GM23338 (cell line): ENCODE measurements at regions not wholly inside any gene's neighbourhood (a gene's known extent, or its start where the extent isn't known, plus 50 kb on each side); places are given as distances from the start of the nearest gene placed in this dataset.

ENCODE experiments used
- ATAC-seq: fragments of 200-7000 bp; cut with Tn5 transposase; 3 replicates; pipeline ENCODE4 v1.9.1; 2020
- DNase-seq: peaks from one replicate; pipeline ENCODE4 v3.0.0-alpha.2; 2015; ENCODE audit warnings: low spot score
- H2AFZ ChIP-seq: fragments of 200-600 bp; sonication (generic); 2 replicates; pipeline ENCODE4 v1.8.0; 2016; ENCODE audit warnings: antibody characterized with exemption, mild to moderate bottlenecking, moderate library complexity
- H3F3A ChIP-seq: fragments of 200-600 bp; sonication (generic); replicated peaks from 2 replicates; pipeline ENCODE4 v1.8.0; 2017; ENCODE audit warnings: antibody characterized with exemption, mixed run types, low read depth
- H3K27ac ChIP-seq: fragments of 200-600 bp; sonication (generic); 2 replicates; pipeline ENCODE4 v1.6.1; 2016; ENCODE audit warnings: low read depth
- H3K27me3 ChIP-seq: fragments of 200-600 bp; sonication (generic); 2 replicates; pipeline ENCODE4 v1.8.0; 2016; ENCODE audit warnings: mild to moderate bottlenecking, mixed run types, moderate library complexity; ENCODE audit not compliant: insufficient read depth
- H3K36me3 ChIP-seq: fragments of 200-600 bp; sonication (generic); 2 replicates; pipeline ENCODE4 v1.8.0; 2016; ENCODE audit warnings: mild to moderate bottlenecking; ENCODE audit not compliant: insufficient read depth
- H3K4me1 ChIP-seq: fragments of 200-600 bp; sonication (generic); 2 replicates; pipeline ENCODE4 v1.8.0; 2016; ENCODE audit warnings: mild to moderate bottlenecking, moderate library complexity; ENCODE audit not compliant: insufficient read depth
- H3K4me2 ChIP-seq: fragments of 200-600 bp; sonication (generic); 2 replicates; pipeline ENCODE4 v1.7.1; 2017; ENCODE audit warnings: mixed run types
- H3K4me3 ChIP-seq: fragments of 200-600 bp; sonication (generic); 2 replicates; pipeline ENCODE4 v1.6.1; 2016; ENCODE audit warnings: mixed run types
- H3K79me2 ChIP-seq: fragments of 200-600 bp; sonication (generic); replicated peaks from 2 replicates; pipeline ENCODE4 v1.8.0; 2017; ENCODE audit warnings: mild to moderate bottlenecking; ENCODE audit not compliant: insufficient read depth
- H3K9me2 ChIP-seq: fragments of 200-600 bp; sonication (generic); 2 replicates; pipeline ENCODE4 v1.8.0; 2017; ENCODE audit not compliant: insufficient read depth
- H4K20me1 ChIP-seq: fragments of 200-600 bp; sonication (generic); replicated peaks from 2 replicates; pipeline ENCODE4 v1.8.0; 2017; ENCODE audit warnings: mild to moderate bottlenecking; ENCODE audit not compliant: insufficient read depth
- H3K27ac Mint-ChIP-seq: 2 replicates; pipeline ENCODE4 v1.8.0; 2020; ENCODE audit warnings: inconsistent platforms, mild to moderate bottlenecking, moderate library complexity, mixed read lengths
- H3K27me3 Mint-ChIP-seq: 3 replicates; pipeline ENCODE4 v1.8.0; 2022; ENCODE audit warnings: low read depth, mild to moderate bottlenecking, moderate library complexity, mixed read lengths, inconsistent platforms; ENCODE audit not compliant: insufficient read depth, poor library complexity
- H3K36me3 Mint-ChIP-seq: 3 replicates; pipeline ENCODE4 v1.8.0; 2021; ENCODE audit warnings: low read depth, mild to moderate bottlenecking, inconsistent platforms, moderate library complexity, mixed read lengths
- H3K4me1 Mint-ChIP-seq: 3 replicates; pipeline ENCODE4 v1.8.0; 2020; ENCODE audit warnings: mild to moderate bottlenecking, inconsistent platforms, mixed read lengths
- H3K4me3 Mint-ChIP-seq: 3 replicates; pipeline ENCODE4 v1.8.0; 2021; ENCODE audit warnings: moderate library complexity, mild to moderate bottlenecking, inconsistent platforms, mixed read lengths
- H3K9me3 Mint-ChIP-seq: 3 replicates; pipeline ENCODE4 v1.8.0; 2020; ENCODE audit warnings: moderate library complexity, mild to moderate bottlenecking, inconsistent platforms, mixed read lengths
- CREB1 ChIP-seq: fragments of 250-450 bp; sonication (Bioruptor Pico); IDR thresholded peaks from 2 replicates; pipeline ENCODE4 v1.5.0; 2020; ENCODE audit warnings: low read depth, mild to moderate bottlenecking, moderate library complexity
- ETS1 ChIP-seq: IDR thresholded peaks from 2 replicates; pipeline ENCODE4 v1.6.1; 2016; ENCODE audit warnings: antibody characterized with exemption
- EZH2 ChIP-seq: fragments of 200-600 bp; sonication (generic); IDR thresholded peaks from one replicate; pipeline ENCODE4 v1.8.0; 2017; ENCODE audit warnings: antibody characterized with exemption, mild to moderate bottlenecking, low read depth; ENCODE audit not compliant: unreplicated experiment
- EZH2phosphoT487 ChIP-seq: fragments of 200-600 bp; sonication (generic); IDR thresholded peaks from one replicate; pipeline ENCODE4 v1.8.1; 2018; ENCODE audit warnings: antibody characterized with exemption; ENCODE audit not compliant: unreplicated experiment
- JUNB ChIP-seq: IDR thresholded peaks from one replicate; pipeline ENCODE4 v1.6.1; 2016; ENCODE audit warnings: antibody characterized with exemption; ENCODE audit not compliant: unreplicated experiment
- NANOG ChIP-seq: IDR thresholded peaks from 2 replicates; pipeline ENCODE4 v1.6.1; 2016; ENCODE audit warnings: antibody characterized with exemption, borderline replicate concordance
- POLR2AphosphoS5 ChIP-seq: IDR thresholded peaks from 2 replicates; pipeline ENCODE4 v1.6.1; 2016; ENCODE audit warnings: antibody characterized with exemption, low read depth
- REST ChIP-seq: IDR thresholded peaks from one replicate; pipeline ENCODE4 v1.6.1; 2018; ENCODE audit warnings: antibody characterized with exemption; ENCODE audit not compliant: unreplicated experiment
- STAT1 ChIP-seq: IDR thresholded peaks from one replicate; pipeline ENCODE4 v1.6.1; 2016; ENCODE audit warnings: antibody characterized with exemption; ENCODE audit not compliant: unreplicated experiment
- ZNF114 ChIP-seq: fragments of 250-450 bp; sonication (Bioruptor Pico); IDR thresholded peaks from 2 replicates; pipeline ENCODE4 v1.5.0; 2020; ENCODE audit warnings: mild to moderate bottlenecking, moderate library complexity
- ZNF331 ChIP-seq: fragments of 250-450 bp; sonication (Bioruptor Pico); IDR thresholded peaks from 2 replicates; pipeline ENCODE4 v1.5.0; 2020; ENCODE audit warnings: low read depth, mild to moderate bottlenecking, moderate library complexity
- TF ChIP-seq, protein P1 (sequence below), 2 experiments: fragments of 200-600 bp in 1 of 2; sonication (generic) in 1 of 2; conservative IDR thresholded peaks; 2 replicates each; pipeline versions ENCODE4 v1.5.1 to v1.6.1; 2016 to 2017; ENCODE audit warnings: antibody characterized with exemption in 2 of 2, low read depth in 2 of 2, mild to moderate bottlenecking in 2 of 2, moderate library complexity in 1 of 2

DNA sequence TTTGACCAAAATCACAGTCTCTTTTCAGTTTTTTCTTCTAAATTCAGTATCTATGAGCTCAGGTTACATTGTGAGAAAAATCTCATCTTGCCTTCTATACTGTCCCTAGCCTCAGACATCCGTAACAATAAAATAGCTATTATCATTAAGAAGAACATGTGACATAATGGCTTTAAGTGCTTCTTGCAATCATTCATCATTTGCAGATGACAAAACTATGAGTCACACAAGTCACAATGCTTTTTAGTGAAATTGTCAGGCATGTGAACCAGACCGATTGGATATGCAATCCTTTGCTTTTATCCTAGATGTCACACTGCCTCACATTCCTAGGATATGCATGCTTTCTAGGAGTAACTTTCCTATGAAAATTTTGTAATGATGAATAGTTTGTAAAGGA lies 313.1 kb downstream of the SLC6A15 start:
- Mint-ChIP-seq H3K9me3 (no peaks in the 10 kb centered on the region), H3K36me3 (no peaks in the 10 kb centered on the region), H3K4me1 (peaks cover 29% of the 10 kb centered on the region), H3K4me3 (no peak overlapping the region), H3K27ac (no peak overlapping the region), H3K27me3 (no peaks in the 10 kb centered on the region)
- Histone ChIP-seq H3K4me2 (no peak overlapping the region), H3K27ac (no peak overlapping the region), H3K79me2 (no peaks in the 10 kb centered on the region), H2AFZ (no peak overlapping the region), H3K36me3 (no peaks in the 10 kb centered on the region), H3K4me3 (no peak overlapping the region), H3K9me2 (no peaks in the 10 kb centered on the region), H3K4me1 (peaks cover 29% of the 10 kb centered on the region), H4K20me1 (no peaks in the 10 kb centered on the region), H3K27me3 (no peaks in the 10 kb centered on the region), H3F3A (no peaks in the 10 kb centered on the region)
- no peak for TF ChIP-seq NANOG
- TF ChIP-seq EZH2phosphoT487, result no peak
- no peak for TF ChIP-seq ETS1
- TF ChIP-seq POLR2AphosphoS5, result no peak
- TF ChIP-seq JUNB, result no peak
- no peak for TF ChIP-seq CREB1 (CRISPR knock-in tag)
- no peak for TF ChIP-seq ZNF331 (CRISPR knock-in tag)
- TF ChIP-seq, protein P1, sequence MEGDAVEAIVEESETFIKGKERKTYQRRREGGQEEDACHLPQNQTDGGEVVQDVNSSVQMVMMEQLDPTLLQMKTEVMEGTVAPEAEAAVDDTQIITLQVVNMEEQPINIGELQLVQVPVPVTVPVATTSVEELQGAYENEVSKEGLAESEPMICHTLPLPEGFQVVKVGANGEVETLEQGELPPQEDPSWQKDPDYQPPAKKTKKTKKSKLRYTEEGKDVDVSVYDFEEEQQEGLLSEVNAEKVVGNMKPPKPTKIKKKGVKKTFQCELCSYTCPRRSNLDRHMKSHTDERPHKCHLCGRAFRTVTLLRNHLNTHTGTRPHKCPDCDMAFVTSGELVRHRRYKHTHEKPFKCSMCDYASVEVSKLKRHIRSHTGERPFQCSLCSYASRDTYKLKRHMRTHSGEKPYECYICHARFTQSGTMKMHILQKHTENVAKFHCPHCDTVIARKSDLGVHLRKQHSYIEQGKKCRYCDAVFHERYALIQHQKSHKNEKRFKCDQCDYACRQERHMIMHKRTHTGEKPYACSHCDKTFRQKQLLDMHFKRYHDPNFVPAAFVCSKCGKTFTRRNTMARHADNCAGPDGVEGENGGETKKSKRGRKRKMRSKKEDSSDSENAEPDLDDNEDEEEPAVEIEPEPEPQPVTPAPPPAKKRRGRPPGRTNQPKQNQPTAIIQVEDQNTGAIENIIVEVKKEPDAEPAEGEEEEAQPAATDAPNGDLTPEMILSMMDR (conservative IDR thresholded peaks at IDR 0.05; ENCODE audit: low read depth in 2 of 2), result no peak
- no peak for TF ChIP-seq EZH2
- ATAC-seq, result no peak
- peak; percentile 9 for DNase-seq

- H3K9me2 ChIP-seq, result no peaks in the 10 kb centered on the region
- no peaks in the 10 kb centered on the region for H3K27me3 ChIP-seq
- Mint-ChIP-seq H3K9me3 (peaks cover 2% of the 10 kb centered on the region; the same call in 1 of the 3 replicates), H3K36me3 (no peaks in the 10 kb centered on the region), H3K4me3 (no peak overlapping the region), H3K27me3 (no peaks in the 10 kb centered on the region), H3K27ac (no peak overlapping the region), H3K4me1 (peaks cover 21% of the 10 kb centered on the region)
- no peaks in the 10 kb centered on the region for H3K79me2 ChIP-seq
- H2AFZ ChIP-seq, result no peak overlapping the region
- no peaks in the 10 kb centered on the region for H3F3A ChIP-seq
- 0 out of 2 replicates have a peak overlapping the region, but pooled peaks have one; percentile 11 for H3K4me2 ChIP-seq
- H4K20me1 ChIP-seq, result no peaks in the 10 kb centered on the region
- H3K4me3 ChIP-seq, result no peak overlapping the region
- peaks cover 23% of the 10 kb centered on the region for H3K4me1 ChIP-seq
- H3K36me3 ChIP-seq, result no peaks in the 10 kb centered on the region
- ATAC-seq (no peak; the same call in 2 of the 3 replicates), DNase-seq (peak; percentile 9)
- no peak overlapping the region for H3K27ac ChIP-seq
- TF ChIP-seq REST, result no peak
- no peak for TF ChIP-seq ETS1
- no peak for TF ChIP-seq CREB1 (CRISPR knock-in tag)
- TF ChIP-seq ZNF114, result no peak
- TF ChIP-seq EZH2phosphoT487, result no peak
- TF ChIP-seq STAT1, result no peak
- TF ChIP-seq ZNF331 (CRISPR knock-in tag), result no peak
- no peak for TF ChIP-seq NANOG
- TF ChIP-seq JUNB, result no peak
- no peak for TF ChIP-seq POLR2AphosphoS5
- TF ChIP-seq, protein P1 (conservative IDR thresholded peaks at IDR 0.05; ENCODE audit: low read depth in 2 of 2), result no peak
- no peak for TF ChIP-seq EZH2
Observed at GRCh38 chr12:84596266-84596665, 316.3 kb downstream of the SLC6A15 start.
